Testis (tissue), 2 donors: ENCODE measurements at regions not wholly inside any gene's neighbourhood (a gene's known extent, or its start where the extent isn't known, plus 50 kb on each side); places are given as distances from the start of the nearest gene placed in this dataset.

ENCODE experiments used
- CTCF ChIP-seq, 3 experiments: fragments of 450-650 bp in 2 of 3; fragments of 200-600 bp in 1 of 3; sonication (generic) in 1 of 3; IDR thresholded peaks; one replicate each; pipeline ENCODE4 v1.5.1; 2016 to 2019; ENCODE audit warnings: antibody characterized with exemption in 3 of 3, mild to moderate bottlenecking in 2 of 3, moderate library complexity in 1 of 3
- POLR2A ChIP-seq: fragments of 450-650 bp; IDR thresholded peaks from one replicate; pipeline ENCODE4 v1.6.1; 2017; ENCODE audit warnings: antibody characterized with exemption, mild to moderate bottlenecking, moderate library complexity

GRCh38 chr13:72168126-72168855, 301.3 kb upstream of the DACH1 start:
- TF ChIP-seq CTCF (IDR thresholded peaks at IDR 0.05) (no peak), POLR2A (no peak)
